ENCODE measurements at regions not wholly inside any gene's neighbourhood (a gene's known extent, or its start where the extent isn't known, plus 50 kb on each side); places are given as distances from the start of the nearest gene placed in this dataset.
"Not testable (repeated sequence)": the region's sequence is repeated elsewhere in the genome, so short reads cannot be mapped to it uniquely, and the experiment has no call there.

GRCh38 chr3:153963012-153963411 lies 158.2 kb upstream of the ARHGEF26 start:
- H3K27ac Mint-ChIP-seq, result no peak overlapping the region
- intact Hi-C loops (cut with micrococcal nuclease), result no loop called here
- no peak overlapping the region for H3K4me3 Mint-ChIP-seq
- H3K27me3 Mint-ChIP-seq, result no peaks in the 10 kb centered on the region
- peaks cover 10% of the 10 kb centered on the region for H3K9me3 Mint-ChIP-seq
- H3K36me3 Mint-ChIP-seq (ENCODE audit: low read depth), result no peaks in the 10 kb centered on the region
- H3K4me1 Mint-ChIP-seq (ENCODE audit: low read depth), result no peaks in the 10 kb centered on the region

- Mint-ChIP-seq H3K27ac (no peak overlapping the region), H3K9me3 (peaks cover 15% of the 10 kb centered on the region), H3K4me3 (no peak overlapping the region), H3K27me3 (no peaks in the 10 kb centered on the region), H3K4me1 (ENCODE audit: low read depth) (no peaks in the 10 kb centered on the region), H3K36me3 (ENCODE audit: low read depth) (no peaks in the 10 kb centered on the region)
- intact Hi-C loops (cut with micrococcal nuclease), result no loop called here
Measured at GRCh38 chr3:153967260-153967659, 153.9 kb upstream of the ARHGEF26 start.

- no peaks in the 10 kb centered on the region for H3K27me3 Mint-ChIP-seq
- no peaks in the 10 kb centered on the region for H3K4me1 Mint-ChIP-seq (ENCODE audit: low read depth)
- H3K9me3 Mint-ChIP-seq, result peaks cover 15% of the 10 kb centered on the region
- intact Hi-C loops (cut with micrococcal nuclease), result no loop called here
- H3K36me3 Mint-ChIP-seq (ENCODE audit: low read depth), result no peaks in the 10 kb centered on the region
- H3K27ac Mint-ChIP-seq, result no peak overlapping the region
- no peak overlapping the region for H3K4me3 Mint-ChIP-seq
Measured at GRCh38 chr3:153970047-153970446, 151.1 kb upstream of the ARHGEF26 start.

GRCh38 chr3:153970741-153971347 lies 150.3 kb upstream of the ARHGEF26 start:
- H3K9me3 Mint-ChIP-seq, result peaks cover 15% of the 10 kb centered on the region
- H3K4me3 Mint-ChIP-seq, result no peak overlapping the region
- no peaks in the 10 kb centered on the region for H3K27me3 Mint-ChIP-seq
- no peak overlapping the region for H3K27ac Mint-ChIP-seq
- intact Hi-C loops (cut with micrococcal nuclease), result no loop called here
- H3K4me1 Mint-ChIP-seq (ENCODE audit: low read depth), result no peaks in the 10 kb centered on the region
- H3K36me3 Mint-ChIP-seq (ENCODE audit: low read depth), result no peaks in the 10 kb centered on the region

GRCh38 chr3:153972862-153973261 lies 148.3 kb upstream of the ARHGEF26 start:
- Mint-ChIP-seq H3K27me3 (no peaks in the 10 kb centered on the region), H3K4me1 (ENCODE audit: low read depth) (no peaks in the 10 kb centered on the region), H3K4me3 (no peak overlapping the region), H3K9me3 (peaks cover 6% of the 10 kb centered on the region), H3K27ac (no peak overlapping the region), H3K36me3 (ENCODE audit: low read depth) (no peaks in the 10 kb centered on the region)
- intact Hi-C loops (cut with micrococcal nuclease), result no loop called here

GRCh38 chr3:153973722-153974265 lies 147.4 kb upstream of the ARHGEF26 start:
- Mint-ChIP-seq H3K9me3 (no peaks in the 10 kb centered on the region), H3K27ac (no peak overlapping the region), H3K4me3 (no peak overlapping the region), H3K4me1 (ENCODE audit: low read depth) (no peaks in the 10 kb centered on the region), H3K36me3 (ENCODE audit: low read depth) (no peaks in the 10 kb centered on the region), H3K27me3 (no peaks in the 10 kb centered on the region)
- intact Hi-C loops (cut with micrococcal nuclease), result no loop called here

- Mint-ChIP-seq H3K4me3 (no peak overlapping the region), H3K27me3 (no peaks in the 10 kb centered on the region), H3K9me3 (no peaks in the 10 kb centered on the region), H3K4me1 (ENCODE audit: low read depth) (no peaks in the 10 kb centered on the region), H3K27ac (no peak overlapping the region), H3K36me3 (ENCODE audit: low read depth) (no peaks in the 10 kb centered on the region)
- intact Hi-C loops (cut with micrococcal nuclease), result no loop called here
Measured at GRCh38 chr3:153974614-153975013, 146.6 kb upstream of the ARHGEF26 start.

GRCh38 chr3:153976891-153977554 lies 144.2 kb upstream of the ARHGEF26 start:
- Mint-ChIP-seq H3K36me3 (ENCODE audit: low read depth) (no peaks in the 10 kb centered on the region), H3K9me3 (no peaks in the 10 kb centered on the region), H3K4me1 (ENCODE audit: low read depth) (no peaks in the 10 kb centered on the region), H3K27ac (no peak overlapping the region), H3K27me3 (no peaks in the 10 kb centered on the region), H3K4me3 (no peak overlapping the region)
- intact Hi-C loops (cut with micrococcal nuclease), result no loop called here

GRCh38 chr3:153978006-153978405 lies 143.2 kb upstream of the ARHGEF26 start:
- no peaks in the 10 kb centered on the region for H3K9me3 Mint-ChIP-seq
- H3K4me1 Mint-ChIP-seq (ENCODE audit: low read depth), result no peaks in the 10 kb centered on the region
- no peaks in the 10 kb centered on the region for H3K36me3 Mint-ChIP-seq (ENCODE audit: low read depth)
- intact Hi-C loops (cut with micrococcal nuclease), result no loop called here
- no peaks in the 10 kb centered on the region for H3K27me3 Mint-ChIP-seq
- H3K4me3 Mint-ChIP-seq, result no peak overlapping the region
- H3K27ac Mint-ChIP-seq, result no peak overlapping the region

- Mint-ChIP-seq H3K27me3 (no peaks in the 10 kb centered on the region), H3K27ac (no peak overlapping the region), H3K4me1 (ENCODE audit: low read depth) (no peaks in the 10 kb centered on the region), H3K36me3 (ENCODE audit: low read depth) (no peaks in the 10 kb centered on the region), H3K9me3 (no peaks in the 10 kb centered on the region), H3K4me3 (no peak overlapping the region)
- intact Hi-C loops (cut with micrococcal nuclease), result no loop called here
Measured at GRCh38 chr3:153979418-153980251, 141.6 kb upstream of the ARHGEF26 start.

- Mint-ChIP-seq H3K4me3 (no peak overlapping the region), H3K4me1 (ENCODE audit: low read depth) (no peaks in the 10 kb centered on the region), H3K27me3 (no peaks in the 10 kb centered on the region), H3K9me3 (no peaks in the 10 kb centered on the region), H3K36me3 (ENCODE audit: low read depth) (no peaks in the 10 kb centered on the region), H3K27ac (no peak overlapping the region)
- intact Hi-C loops (cut with micrococcal nuclease), result no loop called here
Measured at GRCh38 chr3:153980252-153980590, 141.0 kb upstream of the ARHGEF26 start.

- not testable (repeated sequence) for H3K4me1 Mint-ChIP-seq (ENCODE audit: low read depth)
Measured at GRCh38 chr3:153997364-153997763, 123.8 kb upstream of the ARHGEF26 start.

GRCh38 chr3:154003649-154004048 lies 117.5 kb upstream of the ARHGEF26 start:
- H3K27ac Mint-ChIP-seq, result no peak overlapping the region
- H3K36me3 Mint-ChIP-seq (ENCODE audit: low read depth), result no peaks in the 10 kb centered on the region
- H3K9me3 Mint-ChIP-seq, result no peaks in the 10 kb centered on the region
- no peaks in the 10 kb centered on the region for H3K27me3 Mint-ChIP-seq
- H3K4me1 Mint-ChIP-seq (ENCODE audit: low read depth), result no peaks in the 10 kb centered on the region
- no peak overlapping the region for H3K4me3 Mint-ChIP-seq
- intact Hi-C loops (cut with micrococcal nuclease), result no loop called here

More at GRCh38 chr3:153997364-153997763, 123.8 kb upstream of the ARHGEF26 start:
- intact Hi-C loops (cut with micrococcal nuclease); H3K9me3 Mint-ChIP-seq; H3K27me3 Mint-ChIP-seq; H3K4me3 Mint-ChIP-seq; H3K36me3 Mint-ChIP-seq (ENCODE audit: low read depth); H3K27ac Mint-ChIP-seq: not testable (repeated sequence)

GRCh38 chr3:154011036-154011435 lies 110.2 kb upstream of the ARHGEF26 start:
- intact Hi-C loops (cut with micrococcal nuclease), result loop anchor here (10.0 kb wide), 2 partner anchors 226 to 986 kb away; no protein-coding TSS in a partner anchor
- H3K9me3 Mint-ChIP-seq, result no peaks in the 10 kb centered on the region
- H3K4me1 Mint-ChIP-seq (ENCODE audit: low read depth), result no peaks in the 10 kb centered on the region
- no peak overlapping the region for H3K4me3 Mint-ChIP-seq
- no peak overlapping the region for H3K27ac Mint-ChIP-seq
- H3K27me3 Mint-ChIP-seq, result no peaks in the 10 kb centered on the region
- no peaks in the 10 kb centered on the region for H3K36me3 Mint-ChIP-seq (ENCODE audit: low read depth)
